HG03460 (cell line): ENCODE measurements at regions not wholly inside any gene's neighbourhood (a gene's known extent, or its start where the extent isn't known, plus 50 kb on each side); places are given as distances from the start of the nearest gene placed in this dataset.

Source experiments
- ATAC-seq: cut with Tn5 transposase; IDR thresholded peaks from one replicate; pipeline ENCODE4 v1.9.1; 2021; ENCODE audit not compliant: unreplicated experiment

GRCh38 chr9:12464400-12464799, 228.8 kb upstream of the TYRP1 start:
- no peak for ATAC-seq

- ATAC-seq: no peak
These were observed 228.2 kb upstream of the TYRP1 start for GRCh38 chr9:12464910-12465512.

GRCh38 chr9:12469084-12469483, 224.1 kb upstream of the TYRP1 start:
- no peak for ATAC-seq

- no peak for ATAC-seq
These were observed 198.8 kb upstream of the TYRP1 start for GRCh38 chr9:12494411-12494810.

GRCh38 chr9:12497790-12498189, 195.4 kb upstream of the TYRP1 start:
- no peak for ATAC-seq

GRCh38 chr9:12502520-12502919, 190.7 kb upstream of the TYRP1 start:
- no peak for ATAC-seq

GRCh38 chr9:12503606-12504122, 189.5 kb upstream of the TYRP1 start:
- no peak for ATAC-seq

- no peak for ATAC-seq
These were observed 182.6 kb upstream of the TYRP1 start for GRCh38 chr9:12510551-12510950.

GRCh38 chr9:12511726-12512125, 181.5 kb upstream of the TYRP1 start:
- ATAC-seq: no peak

- ATAC-seq: no peak
These were observed 177.2 kb upstream of the TYRP1 start for GRCh38 chr9:12516031-12516430.

GRCh38 chr9:12516573-12516972, 176.6 kb upstream of the TYRP1 start:
- ATAC-seq: no peak

GRCh38 chr9:12538842-12539579, 154.2 kb upstream of the TYRP1 start:
- ATAC-seq: no peak

GRCh38 chr9:12539580-12539975, 153.6 kb upstream of the TYRP1 start:
- ATAC-seq: no peak

GRCh38 chr9:12544700-12545099, 148.5 kb upstream of the TYRP1 start:
- no peak for ATAC-seq

- no peak for ATAC-seq
These were observed 138.5 kb upstream of the TYRP1 start for GRCh38 chr9:12554636-12555035.

GRCh38 chr9:12566404-12567090, 126.6 kb upstream of the TYRP1 start:
- no peak for ATAC-seq

GRCh38 chr9:12584656-12585522, 108.3 kb upstream of the TYRP1 start:
- no peak for ATAC-seq

- ATAC-seq: no peak
These were observed 97.8 kb upstream of the TYRP1 start for GRCh38 chr9:12595400-12595799.

- no peak for ATAC-seq
These were observed 88.9 kb upstream of the TYRP1 start for GRCh38 chr9:12604164-12604821.

GRCh38 chr9:12612211-12612770, 80.9 kb upstream of the TYRP1 start:
- no peak for ATAC-seq
